LNCAP (cell line): ENCODE measurements at regions not wholly inside any gene's neighbourhood (a gene's known extent, or its start where the extent isn't known, plus 50 kb on each side); places are given as distances from the start of the nearest gene placed in this dataset.

Source experiments
- TF ChIP-seq, protein P1 (sequence below): fragments of 450-650 bp; IDR thresholded peaks from 2 replicates; pipeline ENCODE4 v1.5.1; 2017; ENCODE audit warnings: mild to moderate bottlenecking

DNA sequence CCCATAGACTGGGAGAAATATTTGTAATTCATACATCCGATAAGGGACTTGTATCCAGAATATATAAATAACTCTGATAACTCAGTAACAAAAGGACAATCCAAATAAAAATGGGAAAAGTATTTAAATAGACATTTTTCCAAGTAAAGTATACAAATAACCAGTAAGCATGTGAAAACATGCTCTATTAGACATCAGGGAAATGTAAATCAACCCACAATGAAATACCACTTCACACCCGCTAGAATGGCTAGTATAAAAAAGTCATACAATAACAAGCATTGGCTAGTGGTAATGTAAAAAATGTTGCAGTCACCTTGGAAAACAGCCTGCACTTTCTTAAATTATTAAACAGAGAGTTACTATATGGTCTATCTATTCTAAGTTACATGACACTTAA is 650.7 kb downstream of the C12orf50 start:
- TF ChIP-seq, protein P1, sequence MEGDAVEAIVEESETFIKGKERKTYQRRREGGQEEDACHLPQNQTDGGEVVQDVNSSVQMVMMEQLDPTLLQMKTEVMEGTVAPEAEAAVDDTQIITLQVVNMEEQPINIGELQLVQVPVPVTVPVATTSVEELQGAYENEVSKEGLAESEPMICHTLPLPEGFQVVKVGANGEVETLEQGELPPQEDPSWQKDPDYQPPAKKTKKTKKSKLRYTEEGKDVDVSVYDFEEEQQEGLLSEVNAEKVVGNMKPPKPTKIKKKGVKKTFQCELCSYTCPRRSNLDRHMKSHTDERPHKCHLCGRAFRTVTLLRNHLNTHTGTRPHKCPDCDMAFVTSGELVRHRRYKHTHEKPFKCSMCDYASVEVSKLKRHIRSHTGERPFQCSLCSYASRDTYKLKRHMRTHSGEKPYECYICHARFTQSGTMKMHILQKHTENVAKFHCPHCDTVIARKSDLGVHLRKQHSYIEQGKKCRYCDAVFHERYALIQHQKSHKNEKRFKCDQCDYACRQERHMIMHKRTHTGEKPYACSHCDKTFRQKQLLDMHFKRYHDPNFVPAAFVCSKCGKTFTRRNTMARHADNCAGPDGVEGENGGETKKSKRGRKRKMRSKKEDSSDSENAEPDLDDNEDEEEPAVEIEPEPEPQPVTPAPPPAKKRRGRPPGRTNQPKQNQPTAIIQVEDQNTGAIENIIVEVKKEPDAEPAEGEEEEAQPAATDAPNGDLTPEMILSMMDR: no peak

DNA sequence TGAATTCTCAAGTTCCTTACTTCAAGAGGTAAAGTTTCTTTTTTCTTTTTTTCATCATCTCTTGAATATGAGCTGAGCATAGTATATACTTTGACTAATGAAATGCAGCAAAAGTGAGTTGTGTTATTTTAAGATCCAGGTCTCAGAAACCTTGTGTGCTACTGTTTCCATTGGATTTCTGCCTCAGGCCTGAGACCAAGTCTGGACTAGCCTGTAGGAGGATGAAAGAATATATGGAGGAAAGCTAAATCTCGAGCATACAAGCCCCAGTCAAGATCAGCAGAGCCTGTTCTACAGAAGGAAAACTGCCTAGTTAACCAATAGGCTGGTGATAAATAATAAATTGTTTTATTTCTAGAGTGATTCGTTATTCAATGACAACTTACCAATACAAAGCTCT is 652.5 kb downstream of the C12orf50 start:
- TF ChIP-seq, protein P1: no peak

DNA sequence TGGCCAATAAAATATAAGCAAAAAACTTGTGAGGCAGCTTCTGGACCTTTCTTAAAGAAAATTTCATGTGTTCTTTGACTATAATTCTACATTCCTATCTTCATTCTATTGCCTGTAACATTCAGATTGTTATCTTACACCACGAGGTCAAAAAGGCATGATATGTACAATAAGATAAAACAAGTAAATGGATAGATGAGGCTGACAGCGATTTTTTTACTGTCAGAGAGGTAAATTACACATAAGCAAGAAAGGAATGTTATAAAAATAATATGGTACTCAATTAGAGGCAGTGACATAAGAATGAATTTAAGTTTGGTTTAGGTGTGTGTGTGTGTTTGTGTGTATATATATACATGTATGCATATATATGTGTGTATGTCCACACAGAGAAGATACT is 660.0 kb downstream of the C12orf50 start:
- TF ChIP-seq, protein P1: no peak

DNA sequence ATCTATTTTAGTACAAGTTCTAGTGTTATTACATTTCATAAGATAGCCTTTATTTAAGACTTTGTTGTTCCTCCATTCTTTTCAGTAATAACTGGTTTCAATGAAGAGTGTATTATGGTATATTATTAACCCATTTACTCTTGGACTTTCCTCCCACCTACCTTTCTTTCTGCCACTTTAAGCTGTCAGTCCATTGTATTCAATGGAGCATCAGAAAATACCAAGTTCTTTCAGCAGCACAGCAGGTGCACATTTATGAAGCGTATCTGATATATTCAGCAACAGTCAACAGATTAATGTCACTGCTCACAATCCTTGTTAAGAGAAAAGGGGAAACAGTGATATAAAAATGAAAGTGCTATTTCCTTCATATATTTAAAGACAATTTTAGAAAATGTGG is 660.9 kb downstream of the C12orf50 start:
- TF ChIP-seq, protein P1: no peak

DNA sequence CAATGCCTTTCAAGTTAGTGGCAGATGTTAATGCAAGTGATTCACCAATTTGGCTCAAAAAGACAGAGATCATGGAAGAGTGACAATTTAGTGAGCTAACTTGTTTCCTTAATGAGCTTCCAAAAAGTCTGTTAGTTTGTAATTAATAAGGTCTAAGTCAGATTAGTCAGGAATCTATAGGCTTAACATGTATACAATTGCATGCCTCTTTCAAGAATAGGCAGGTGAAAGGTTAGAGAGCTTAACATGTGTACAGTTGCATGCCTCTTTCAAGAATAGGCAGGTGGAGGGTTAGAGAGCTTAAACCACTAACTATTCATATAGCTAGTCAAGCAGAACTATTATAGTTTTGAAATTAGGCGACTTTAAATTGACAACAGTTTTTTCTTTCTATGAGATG is 663.8 kb downstream of the C12orf50 start:
- TF ChIP-seq, protein P1: no peak

DNA sequence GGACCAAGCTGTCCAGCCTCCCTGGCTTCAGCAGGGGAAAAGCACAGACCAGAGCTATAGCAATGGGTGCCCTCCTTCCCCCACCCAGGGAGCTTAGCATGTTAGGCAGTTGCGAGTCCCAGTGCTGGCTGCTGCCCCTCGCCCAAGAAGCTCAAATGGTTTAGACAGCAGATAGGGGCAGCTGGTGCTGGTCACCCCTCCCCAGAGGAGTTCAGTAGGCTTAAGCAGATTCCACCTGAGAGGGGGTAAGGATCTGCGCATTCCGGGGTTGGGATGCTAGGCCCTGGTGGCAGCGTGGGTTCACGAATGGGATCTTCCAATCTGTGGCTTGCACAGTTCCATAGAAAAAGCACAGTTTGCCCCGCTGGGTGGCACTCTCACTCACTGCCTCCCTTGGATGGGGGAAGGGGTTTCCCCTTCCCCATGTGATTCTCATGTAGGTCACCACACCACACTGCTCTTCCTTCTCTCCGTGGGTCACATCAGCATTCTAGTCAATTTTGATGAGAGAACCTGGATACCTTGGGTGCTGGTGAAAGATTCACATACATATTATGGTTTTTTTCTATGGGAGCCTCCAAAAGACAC is 665.6 kb downstream of the C12orf50 start:
- TF ChIP-seq, protein P1: no peak

DNA sequence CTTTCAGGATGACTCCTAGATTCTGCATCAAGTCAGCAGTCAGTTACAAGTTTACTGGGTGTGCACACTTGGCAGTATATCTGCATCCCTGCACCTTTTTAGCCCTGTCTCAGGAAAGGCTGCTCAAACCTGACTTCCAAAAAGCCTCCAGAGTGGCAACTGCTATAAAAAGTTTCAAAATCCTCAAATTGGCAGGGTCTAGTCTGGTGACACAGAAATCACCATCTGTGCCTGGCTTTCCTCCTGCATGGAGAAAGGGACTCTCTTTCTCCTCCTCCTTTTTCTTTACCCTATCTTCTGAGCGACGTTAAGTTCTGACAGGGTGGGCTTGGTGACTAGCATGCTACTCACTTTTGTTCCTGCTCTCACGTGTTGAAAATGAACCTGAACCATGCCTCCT is 679.5 kb downstream of the C12orf50 start:
- TF ChIP-seq, protein P1: no peak

DNA sequence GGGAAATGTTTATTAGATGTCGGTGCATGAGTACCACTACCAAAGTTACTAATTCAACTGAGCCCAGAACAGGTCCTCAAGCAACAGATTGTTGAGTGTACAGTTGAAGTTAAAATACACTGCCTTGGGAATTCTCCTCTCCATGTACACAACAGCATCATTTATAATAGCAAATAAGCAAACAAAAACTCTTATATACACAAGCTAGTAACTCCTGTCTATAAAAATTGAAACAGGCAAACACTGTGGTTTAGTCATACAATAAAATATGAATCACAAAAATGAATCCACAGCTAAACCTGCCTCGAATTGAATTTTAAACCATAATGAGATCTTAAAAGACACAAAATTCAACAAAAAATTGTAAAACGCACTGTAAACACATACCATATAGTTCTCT is 681.1 kb downstream of the C12orf50 start:
- TF ChIP-seq, protein P1: no peak
